ENCODE measurements at regions not wholly inside any gene's neighbourhood (a gene's known extent, or its start where the extent isn't known, plus 50 kb on each side); places are given as distances from the start of the nearest gene placed in this dataset.

DNA sequence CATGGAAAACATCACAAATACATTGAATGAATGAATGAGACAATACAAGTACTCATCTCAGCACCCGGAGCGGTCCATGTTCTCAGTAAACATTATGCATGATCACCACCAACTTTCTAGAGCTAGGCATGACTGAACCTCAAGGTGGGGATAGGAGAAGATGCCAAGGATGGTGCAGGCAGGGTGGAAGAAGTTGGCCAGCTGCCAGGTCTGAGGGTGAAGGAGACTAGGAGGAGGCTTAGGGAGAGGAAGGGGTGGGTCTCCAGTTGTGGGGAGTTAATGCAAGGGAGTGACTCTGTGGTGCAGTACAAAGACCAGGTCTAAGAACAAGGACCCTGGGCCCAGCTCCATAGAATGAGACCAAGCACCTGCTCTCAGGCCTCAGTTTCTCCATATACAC is 91.7 kb downstream of the MATN1 start:
- Histone ChIP-seq H2AFZ (ENCODE audit: low read depth) (no peak overlapping the region), H3K4me3 (IDR thresholded peaks at IDR 0.05; ENCODE audit: insufficient read depth, low read depth, low read length) (no peak overlapping the region), H3K27ac (no peak overlapping the region), H3K9ac (no peak overlapping the region), H3K27me3 (ENCODE audit: insufficient read depth, low read depth) (peaks cover 3% of the 10 kb centered on the region; the same call in 1 of the 2 replicates), H3K36me3 (ENCODE audit: insufficient read depth) (no peaks in the 10 kb centered on the region), H3K4me1 (ENCODE audit: low read depth, poor library complexity, severe bottlenecking) (no peaks in the 10 kb centered on the region), H4K20me1 (ENCODE audit: insufficient read depth) (no peaks in the 10 kb centered on the region), H3K79me2 (ENCODE audit: insufficient read depth, low read depth) (no peaks in the 10 kb centered on the region), H3K4me2 (no peak overlapping the region)
- TF ChIP-seq, protein P1, sequence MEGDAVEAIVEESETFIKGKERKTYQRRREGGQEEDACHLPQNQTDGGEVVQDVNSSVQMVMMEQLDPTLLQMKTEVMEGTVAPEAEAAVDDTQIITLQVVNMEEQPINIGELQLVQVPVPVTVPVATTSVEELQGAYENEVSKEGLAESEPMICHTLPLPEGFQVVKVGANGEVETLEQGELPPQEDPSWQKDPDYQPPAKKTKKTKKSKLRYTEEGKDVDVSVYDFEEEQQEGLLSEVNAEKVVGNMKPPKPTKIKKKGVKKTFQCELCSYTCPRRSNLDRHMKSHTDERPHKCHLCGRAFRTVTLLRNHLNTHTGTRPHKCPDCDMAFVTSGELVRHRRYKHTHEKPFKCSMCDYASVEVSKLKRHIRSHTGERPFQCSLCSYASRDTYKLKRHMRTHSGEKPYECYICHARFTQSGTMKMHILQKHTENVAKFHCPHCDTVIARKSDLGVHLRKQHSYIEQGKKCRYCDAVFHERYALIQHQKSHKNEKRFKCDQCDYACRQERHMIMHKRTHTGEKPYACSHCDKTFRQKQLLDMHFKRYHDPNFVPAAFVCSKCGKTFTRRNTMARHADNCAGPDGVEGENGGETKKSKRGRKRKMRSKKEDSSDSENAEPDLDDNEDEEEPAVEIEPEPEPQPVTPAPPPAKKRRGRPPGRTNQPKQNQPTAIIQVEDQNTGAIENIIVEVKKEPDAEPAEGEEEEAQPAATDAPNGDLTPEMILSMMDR (conservative IDR thresholded peaks at IDR 0.05; ENCODE audit: low read depth, low read length): no peak

DNA sequence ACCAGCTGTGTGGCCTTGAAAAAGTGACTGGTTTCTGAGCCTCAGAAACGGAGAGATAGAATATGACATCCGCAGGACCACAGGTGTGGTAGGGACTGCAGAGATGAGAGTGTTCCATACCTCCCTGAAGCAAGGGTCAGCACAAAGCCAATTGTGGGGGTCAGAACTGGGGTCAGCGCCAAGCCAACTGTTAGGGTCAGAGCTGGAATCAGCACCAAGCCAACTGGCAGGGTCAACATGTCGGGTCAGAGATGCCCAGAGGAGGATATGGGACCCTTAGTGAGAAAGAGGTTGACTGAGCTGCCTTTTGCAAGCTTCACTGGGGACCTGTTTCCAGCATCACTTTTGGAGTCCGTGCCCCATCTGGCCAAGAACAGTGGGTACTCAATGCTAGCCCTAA is 93.9 kb downstream of the MATN1 start:
- no peaks in the 10 kb centered on the region for H3K4me1 ChIP-seq (ENCODE audit: low read depth, poor library complexity, severe bottlenecking)
- H3K27me3 ChIP-seq (ENCODE audit: insufficient read depth, low read depth): no peaks in the 10 kb centered on the region; the same call in 1 of the 2 replicates
- no peak overlapping the region for H3K9ac ChIP-seq
- TF ChIP-seq, protein P1 (conservative IDR thresholded peaks at IDR 0.05; ENCODE audit: low read depth, low read length): no peak
- H3K36me3 ChIP-seq (ENCODE audit: insufficient read depth): no peaks in the 10 kb centered on the region
- no peak overlapping the region for H2AFZ ChIP-seq (ENCODE audit: low read depth)
- H4K20me1 ChIP-seq (ENCODE audit: insufficient read depth): no peaks in the 10 kb centered on the region
- no peaks in the 10 kb centered on the region for H3K79me2 ChIP-seq (ENCODE audit: insufficient read depth, low read depth)
- no peak overlapping the region for H3K27ac ChIP-seq
- no peak overlapping the region for H3K4me2 ChIP-seq
- no peak overlapping the region for H3K4me3 ChIP-seq (IDR thresholded peaks at IDR 0.05; ENCODE audit: insufficient read depth, low read depth, low read length)

DNA sequence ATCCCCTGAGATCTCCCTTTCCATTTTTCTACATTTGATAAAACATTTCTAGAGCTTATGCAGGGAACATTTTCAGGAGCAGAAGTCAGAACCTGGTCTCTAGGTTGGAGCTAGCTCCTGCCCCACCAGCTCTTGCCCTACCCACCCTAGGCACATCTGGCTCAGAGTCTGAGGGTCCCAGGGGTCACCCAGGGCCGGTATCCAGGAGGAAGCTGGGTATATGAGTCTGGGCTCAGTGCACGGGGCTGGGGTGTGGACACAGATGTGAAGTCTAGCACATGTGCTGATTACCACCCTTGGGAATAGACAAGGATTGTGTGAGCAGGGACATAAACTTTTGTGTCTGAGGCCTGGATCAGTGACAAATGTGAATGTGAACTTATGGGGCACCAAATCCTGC is 95.4 kb downstream of the MATN1 start:
- H3K4me1 ChIP-seq (ENCODE audit: low read depth, poor library complexity, severe bottlenecking): no peaks in the 10 kb centered on the region
- no peaks in the 10 kb centered on the region; the same call in 1 of the 2 replicates for H3K27me3 ChIP-seq (ENCODE audit: insufficient read depth, low read depth)
- H3K36me3 ChIP-seq (ENCODE audit: insufficient read depth): no peaks in the 10 kb centered on the region
- H3K79me2 ChIP-seq (ENCODE audit: insufficient read depth, low read depth): no peaks in the 10 kb centered on the region
- H3K4me2 ChIP-seq: no peak overlapping the region
- no peak overlapping the region for H3K27ac ChIP-seq
- TF ChIP-seq, protein P1 (conservative IDR thresholded peaks at IDR 0.05; ENCODE audit: low read depth, low read length): no peak
- H2AFZ ChIP-seq (ENCODE audit: low read depth): no peak overlapping the region
- no peak overlapping the region for H3K4me3 ChIP-seq (IDR thresholded peaks at IDR 0.05; ENCODE audit: insufficient read depth, low read depth, low read length)
- no peaks in the 10 kb centered on the region for H4K20me1 ChIP-seq (ENCODE audit: insufficient read depth)
- H3K9ac ChIP-seq: no peak overlapping the region

DNA sequence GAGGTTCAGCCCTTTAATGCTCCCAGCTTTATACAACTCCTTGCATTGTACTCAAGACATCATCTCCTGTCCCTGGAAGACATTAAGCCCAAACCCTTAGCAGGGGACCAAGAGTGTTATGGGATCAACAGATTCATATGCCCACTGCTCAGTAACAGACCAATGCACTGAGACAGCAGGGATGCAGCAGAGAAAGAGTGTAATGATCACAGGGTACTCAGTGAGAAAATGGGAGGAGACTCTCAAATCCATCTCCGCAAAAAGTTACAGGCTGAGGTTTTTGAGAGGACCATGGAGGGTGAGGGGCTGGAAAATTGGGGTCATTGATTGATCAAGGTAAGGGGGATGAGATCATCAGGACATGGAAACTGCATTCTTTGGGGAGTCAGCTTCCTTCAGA is 96.2 kb downstream of the MATN1 start:
- H3K4me1 ChIP-seq (ENCODE audit: low read depth, poor library complexity, severe bottlenecking): no peaks in the 10 kb centered on the region
- H3K36me3 ChIP-seq (ENCODE audit: insufficient read depth): no peaks in the 10 kb centered on the region
- no peak overlapping the region for H3K9ac ChIP-seq
- no peaks in the 10 kb centered on the region for H4K20me1 ChIP-seq (ENCODE audit: insufficient read depth)
- no peaks in the 10 kb centered on the region for H3K79me2 ChIP-seq (ENCODE audit: insufficient read depth, low read depth)
- H3K4me3 ChIP-seq (IDR thresholded peaks at IDR 0.05; ENCODE audit: insufficient read depth, low read depth, low read length): no peak overlapping the region
- TF ChIP-seq, protein P1 (conservative IDR thresholded peaks at IDR 0.05; ENCODE audit: low read depth, low read length): no peak
- no peaks in the 10 kb centered on the region; the same call in 1 of the 2 replicates for H3K27me3 ChIP-seq (ENCODE audit: insufficient read depth, low read depth)
- no peak overlapping the region for H3K4me2 ChIP-seq
- no peak overlapping the region for H2AFZ ChIP-seq (ENCODE audit: low read depth)
- H3K27ac ChIP-seq: no peak overlapping the region

All from KMS-11 (cell line).